ENCODE measurements at regions not wholly inside any gene's neighbourhood (a gene's known extent, or its start where the extent isn't known, plus 50 kb on each side); places are given as distances from the start of the nearest gene placed in this dataset.

DNA sequence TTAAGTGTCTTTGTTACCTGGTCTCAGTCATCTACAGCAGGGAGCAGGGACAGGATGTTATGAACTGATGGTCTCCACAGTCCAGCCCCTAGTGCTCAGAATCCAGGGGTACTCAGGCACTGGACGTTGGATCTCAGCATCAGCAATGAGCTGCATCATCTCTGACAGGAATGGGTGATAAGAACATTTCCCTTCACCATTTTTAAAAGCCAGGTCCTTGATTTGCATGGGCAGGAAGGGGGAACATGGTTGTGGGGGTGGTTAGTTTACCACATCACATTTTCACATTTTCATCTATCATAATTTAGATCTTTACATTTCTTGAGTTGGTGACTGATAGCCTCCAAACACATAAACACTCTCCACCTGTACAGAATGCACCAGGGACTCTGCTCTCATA lies 427.8 kb upstream of the NPVF start:
- H3K4me1 Mint-ChIP-seq (ENCODE audit: low read depth) = peaks cover 6% of the 10 kb centered on the region
- peaks cover 9% of the 10 kb centered on the region for H3K27me3 Mint-ChIP-seq
- no peaks in the 10 kb centered on the region for H3K36me3 Mint-ChIP-seq (ENCODE audit: insufficient read depth)
- no peaks in the 10 kb centered on the region for H3K9me3 Mint-ChIP-seq (ENCODE audit: low read depth)
- no peak overlapping the region for H3K4me3 Mint-ChIP-seq (ENCODE audit: low read depth)
- no peak overlapping the region for H3K27ac Mint-ChIP-seq
- DNase-seq (ENCODE audit: low spot score, unreplicated experiment) = no peak
- no peak for TF ChIP-seq CTCF (IDR thresholded peaks at IDR 0.05; ENCODE audit: unreplicated experiment)

- no peak for TF ChIP-seq CTCF (IDR thresholded peaks at IDR 0.05; ENCODE audit: unreplicated experiment)
- no peaks in the 10 kb centered on the region for H3K36me3 Mint-ChIP-seq (ENCODE audit: insufficient read depth)
- no peak overlapping the region for H3K4me3 Mint-ChIP-seq (ENCODE audit: low read depth)
- H3K9me3 Mint-ChIP-seq (ENCODE audit: low read depth) = no peaks in the 10 kb centered on the region
- peaks cover 9% of the 10 kb centered on the region for H3K27me3 Mint-ChIP-seq
- no peak overlapping the region for H3K27ac Mint-ChIP-seq
- DNase-seq (ENCODE audit: low spot score, unreplicated experiment) = no peak
- peaks cover 6% of the 10 kb centered on the region for H3K4me1 Mint-ChIP-seq (ENCODE audit: low read depth)
Measured at GRCh38 chr7:25656581-25657026, 428.3 kb upstream of the NPVF start.

- no peak for TF ChIP-seq CTCF (IDR thresholded peaks at IDR 0.05; ENCODE audit: unreplicated experiment)
- no peak overlapping the region for H3K27ac Mint-ChIP-seq
- peaks cover 9% of the 10 kb centered on the region for H3K27me3 Mint-ChIP-seq
- H3K4me3 Mint-ChIP-seq (ENCODE audit: low read depth) = no peak overlapping the region
- DNase-seq (ENCODE audit: low spot score, unreplicated experiment) = no peak
- H3K36me3 Mint-ChIP-seq (ENCODE audit: insufficient read depth) = no peaks in the 10 kb centered on the region
- H3K4me1 Mint-ChIP-seq (ENCODE audit: low read depth) = peaks cover 8% of the 10 kb centered on the region
- H3K9me3 Mint-ChIP-seq (ENCODE audit: low read depth) = no peaks in the 10 kb centered on the region
Measured at GRCh38 chr7:25658375-25658774, 430.1 kb upstream of the NPVF start.

DNA sequence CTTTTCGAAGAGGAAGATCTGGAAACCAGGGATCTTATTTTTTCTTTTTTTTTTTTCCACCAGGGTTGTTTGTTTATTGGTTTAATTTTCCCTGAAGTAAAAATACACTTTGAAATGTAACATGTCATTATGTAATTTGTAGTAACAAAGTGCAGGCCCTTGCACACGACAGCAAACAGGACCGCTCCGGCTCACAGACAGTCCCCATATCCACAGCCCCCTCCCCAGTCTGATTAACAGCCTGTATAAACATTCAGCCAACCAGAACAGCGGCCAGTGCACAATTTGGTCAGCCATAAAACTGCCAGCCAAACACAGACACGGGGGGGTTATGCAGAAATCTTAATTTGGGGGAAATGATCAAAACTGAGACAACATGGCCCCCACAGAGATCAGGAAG lies 431.6 kb upstream of the NPVF start:
- no peaks in the 10 kb centered on the region for H3K36me3 Mint-ChIP-seq (ENCODE audit: insufficient read depth)
- no peak for DNase-seq (ENCODE audit: low spot score, unreplicated experiment)
- no peaks in the 10 kb centered on the region for H3K9me3 Mint-ChIP-seq (ENCODE audit: low read depth)
- no peak for TF ChIP-seq CTCF (IDR thresholded peaks at IDR 0.05; ENCODE audit: unreplicated experiment)
- no peak overlapping the region for H3K27ac Mint-ChIP-seq
- H3K4me1 Mint-ChIP-seq (ENCODE audit: low read depth) = peaks cover 16% of the 10 kb centered on the region
- H3K27me3 Mint-ChIP-seq = peaks cover 6% of the 10 kb centered on the region
- H3K4me3 Mint-ChIP-seq (ENCODE audit: low read depth) = no peak overlapping the region

DNA sequence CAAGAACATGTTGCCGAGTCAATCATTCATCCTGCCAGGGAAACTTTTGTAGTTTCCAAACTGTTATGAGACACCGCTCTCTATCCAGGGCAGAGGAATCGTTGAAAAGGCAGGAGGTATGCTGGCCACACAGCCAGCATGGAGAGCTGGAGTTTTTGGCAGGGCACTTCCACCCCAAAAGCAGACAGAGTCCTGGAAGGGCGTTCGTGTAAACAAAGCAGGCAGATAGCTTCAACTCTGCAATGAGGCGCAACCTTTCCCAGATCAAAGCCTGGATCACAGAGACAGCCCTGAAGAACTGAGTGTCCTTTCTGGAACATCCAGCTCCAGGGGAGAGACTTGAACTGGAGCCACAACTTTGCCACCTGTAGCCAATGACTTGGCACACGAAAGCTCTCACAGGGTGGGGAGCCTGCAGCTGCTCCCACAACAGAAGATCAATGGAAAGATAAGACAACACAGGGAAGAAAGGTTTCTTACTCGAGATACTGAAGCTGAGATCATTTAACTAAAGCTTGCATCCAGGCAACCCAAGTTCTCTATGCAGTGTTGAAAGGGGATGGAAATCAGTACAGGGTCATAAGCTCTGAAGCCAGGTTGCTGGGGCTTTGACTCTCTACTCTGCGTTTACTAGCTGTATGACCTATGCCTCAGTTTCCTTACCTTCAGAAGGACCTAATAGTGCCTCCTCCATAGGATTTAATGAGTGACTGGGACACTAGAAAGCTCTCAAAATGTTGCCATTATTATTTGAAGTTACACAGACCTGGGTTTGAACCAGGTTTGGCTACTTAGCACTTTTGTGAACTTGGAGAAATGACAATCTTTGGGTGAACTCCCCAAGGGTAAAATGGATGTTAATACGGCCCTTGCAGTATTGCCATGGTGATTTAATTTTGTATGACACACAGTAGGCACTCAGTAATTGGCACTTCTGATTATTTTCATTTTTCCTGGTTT lies 434.8 kb upstream of the NPVF start:
- peaks cover 18% of the 10 kb centered on the region for H3K4me1 Mint-ChIP-seq (ENCODE audit: low read depth)
- H3K27ac Mint-ChIP-seq = no peak overlapping the region
- H3K4me3 Mint-ChIP-seq (ENCODE audit: low read depth) = no peak overlapping the region
- DNase-seq (ENCODE audit: low spot score, unreplicated experiment) = no peak
- TF ChIP-seq CTCF (IDR thresholded peaks at IDR 0.05; ENCODE audit: unreplicated experiment) = no peak
- H3K27me3 Mint-ChIP-seq = no peaks in the 10 kb centered on the region
- H3K9me3 Mint-ChIP-seq (ENCODE audit: low read depth) = no peaks in the 10 kb centered on the region
- H3K36me3 Mint-ChIP-seq (ENCODE audit: insufficient read depth) = no peaks in the 10 kb centered on the region

Measured in progenitor cell of endocrine pancreas (in vitro differentiated cells).